ENCODE measurements at regions not wholly inside any gene's neighbourhood (a gene's known extent, or its start where the extent isn't known, plus 50 kb on each side); places are given as distances from the start of the nearest gene placed in this dataset.

DNA sequence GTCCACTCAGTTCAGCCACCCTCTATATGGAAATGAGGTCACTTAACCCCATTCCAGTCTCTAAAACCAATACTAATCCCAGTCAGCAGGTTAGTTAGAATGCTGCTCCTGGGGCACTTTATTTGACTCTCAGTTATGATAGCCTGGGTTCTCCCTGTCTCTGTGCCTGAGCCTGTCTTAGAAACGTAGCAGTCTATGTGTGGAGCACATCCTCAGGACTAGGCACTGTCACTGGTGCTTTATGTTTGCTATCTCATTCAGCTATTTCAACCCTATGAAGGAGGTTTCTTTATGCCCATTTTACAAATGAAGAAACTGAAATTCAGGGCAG, 152.5 kb upstream of the PKDCC start:
- H3K9me3 ChIP-seq: no peaks in the 10 kb centered on the region
- H3K36me3 ChIP-seq: no peaks in the 10 kb centered on the region
- no peaks in the 10 kb centered on the region for H3K4me1 ChIP-seq (ENCODE audit: control insufficient read depth in 1 of 2, insufficient read depth in 1 of 2, low read depth in 1 of 2, low read length in 1 of 2)
- TF ChIP-seq, protein P1, sequence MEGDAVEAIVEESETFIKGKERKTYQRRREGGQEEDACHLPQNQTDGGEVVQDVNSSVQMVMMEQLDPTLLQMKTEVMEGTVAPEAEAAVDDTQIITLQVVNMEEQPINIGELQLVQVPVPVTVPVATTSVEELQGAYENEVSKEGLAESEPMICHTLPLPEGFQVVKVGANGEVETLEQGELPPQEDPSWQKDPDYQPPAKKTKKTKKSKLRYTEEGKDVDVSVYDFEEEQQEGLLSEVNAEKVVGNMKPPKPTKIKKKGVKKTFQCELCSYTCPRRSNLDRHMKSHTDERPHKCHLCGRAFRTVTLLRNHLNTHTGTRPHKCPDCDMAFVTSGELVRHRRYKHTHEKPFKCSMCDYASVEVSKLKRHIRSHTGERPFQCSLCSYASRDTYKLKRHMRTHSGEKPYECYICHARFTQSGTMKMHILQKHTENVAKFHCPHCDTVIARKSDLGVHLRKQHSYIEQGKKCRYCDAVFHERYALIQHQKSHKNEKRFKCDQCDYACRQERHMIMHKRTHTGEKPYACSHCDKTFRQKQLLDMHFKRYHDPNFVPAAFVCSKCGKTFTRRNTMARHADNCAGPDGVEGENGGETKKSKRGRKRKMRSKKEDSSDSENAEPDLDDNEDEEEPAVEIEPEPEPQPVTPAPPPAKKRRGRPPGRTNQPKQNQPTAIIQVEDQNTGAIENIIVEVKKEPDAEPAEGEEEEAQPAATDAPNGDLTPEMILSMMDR (IDR thresholded peaks at IDR 0.05): no peak
- H3K27me3 ChIP-seq: peaks cover 15% of the 10 kb centered on the region
- no peak overlapping the region for H3K27ac ChIP-seq
- H3K4me3 ChIP-seq (ENCODE audit: low read depth in 1 of 2, low read length in 1 of 2): no peak overlapping the region

DNA sequence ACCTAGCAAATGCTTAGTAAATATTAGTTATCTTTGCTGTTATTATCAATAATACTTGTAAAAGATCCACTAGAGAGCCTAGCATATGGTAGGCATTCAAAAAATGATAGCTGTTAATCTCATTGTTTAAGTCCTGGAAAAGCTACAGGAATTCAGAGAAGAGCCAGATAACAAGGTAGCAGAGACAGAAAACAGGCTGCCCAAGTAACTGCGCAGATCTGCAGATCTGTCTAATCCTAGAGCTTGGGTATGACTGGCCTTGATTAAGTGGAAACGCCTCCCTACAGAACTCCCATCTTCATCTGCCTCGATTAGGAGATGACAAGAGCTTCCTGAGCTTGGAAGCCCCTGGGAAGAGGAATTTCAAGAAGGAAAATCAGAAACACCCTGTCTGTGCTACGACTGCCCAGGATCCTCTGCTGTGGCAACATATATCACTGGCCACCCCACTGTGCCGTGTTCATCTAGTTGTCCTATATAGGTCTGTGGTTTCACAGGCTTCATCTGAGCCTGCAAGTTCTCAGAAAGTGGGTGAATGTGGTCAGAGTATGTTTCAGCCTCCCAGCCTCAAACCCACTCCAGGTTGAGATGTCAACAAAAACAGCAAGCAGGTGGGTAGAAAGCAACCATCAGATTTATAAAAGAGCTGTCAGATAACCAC, 151.5 kb upstream of the PKDCC start:
- Histone ChIP-seq H3K4me1 (ENCODE audit: control insufficient read depth in 1 of 2, insufficient read depth in 1 of 2, low read depth in 1 of 2, low read length in 1 of 2) (no peaks in the 10 kb centered on the region), H3K9me3 (no peaks in the 10 kb centered on the region), H3K27ac (no peak overlapping the region), H3K27me3 (peaks cover 7% of the 10 kb centered on the region), H3K36me3 (no peaks in the 10 kb centered on the region), H3K4me3 (ENCODE audit: low read depth in 1 of 2, low read length in 1 of 2) (no peak overlapping the region)
- TF ChIP-seq, protein P1 (IDR thresholded peaks at IDR 0.05): no peak

DNA sequence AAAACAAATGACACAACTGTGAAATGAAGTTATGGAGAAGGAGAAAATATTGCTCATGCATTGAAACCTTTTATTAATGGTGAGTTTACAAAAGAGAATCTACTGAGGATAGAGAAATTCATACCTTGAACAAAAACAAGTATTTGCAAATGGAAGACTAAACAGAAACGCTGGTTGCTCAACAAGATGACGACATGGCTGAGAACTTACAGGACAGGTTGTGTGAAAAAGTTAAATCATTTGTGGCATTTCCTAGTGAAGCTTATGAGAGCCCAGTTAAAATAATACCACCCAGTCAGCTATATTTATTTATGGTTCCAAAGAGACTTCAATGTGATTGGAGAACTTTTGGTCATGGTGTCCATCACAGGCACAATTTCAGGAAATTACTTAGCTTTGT, 148.6 kb upstream of the PKDCC start:
- H3K9me3 ChIP-seq: no peaks in the 10 kb centered on the region
- no peaks in the 10 kb centered on the region for H3K4me1 ChIP-seq (ENCODE audit: control insufficient read depth in 1 of 2, insufficient read depth in 1 of 2, low read depth in 1 of 2, low read length in 1 of 2)
- no peak overlapping the region for H3K27ac ChIP-seq
- no peak overlapping the region for H3K4me3 ChIP-seq (ENCODE audit: low read depth in 1 of 2, low read length in 1 of 2)
- TF ChIP-seq, protein P1 (IDR thresholded peaks at IDR 0.05): no peak
- H3K36me3 ChIP-seq: no peaks in the 10 kb centered on the region
- H3K27me3 ChIP-seq: peaks cover 24% of the 10 kb centered on the region

- no peaks in the 10 kb centered on the region for H3K4me1 ChIP-seq (ENCODE audit: control insufficient read depth in 1 of 2, insufficient read depth in 1 of 2, low read depth in 1 of 2, low read length in 1 of 2)
- TF ChIP-seq, protein P1 (IDR thresholded peaks at IDR 0.05): no peak
- peaks cover 20% of the 10 kb centered on the region for H3K27me3 ChIP-seq
- H3K36me3 ChIP-seq: no peaks in the 10 kb centered on the region
- no peak overlapping the region for H3K27ac ChIP-seq
- no peak overlapping the region for H3K4me3 ChIP-seq (ENCODE audit: low read depth in 1 of 2, low read length in 1 of 2)
- H3K9me3 ChIP-seq: no peaks in the 10 kb centered on the region
Observed at GRCh38 chr2:41900101-41900577, 147.7 kb upstream of the PKDCC start.

DNA sequence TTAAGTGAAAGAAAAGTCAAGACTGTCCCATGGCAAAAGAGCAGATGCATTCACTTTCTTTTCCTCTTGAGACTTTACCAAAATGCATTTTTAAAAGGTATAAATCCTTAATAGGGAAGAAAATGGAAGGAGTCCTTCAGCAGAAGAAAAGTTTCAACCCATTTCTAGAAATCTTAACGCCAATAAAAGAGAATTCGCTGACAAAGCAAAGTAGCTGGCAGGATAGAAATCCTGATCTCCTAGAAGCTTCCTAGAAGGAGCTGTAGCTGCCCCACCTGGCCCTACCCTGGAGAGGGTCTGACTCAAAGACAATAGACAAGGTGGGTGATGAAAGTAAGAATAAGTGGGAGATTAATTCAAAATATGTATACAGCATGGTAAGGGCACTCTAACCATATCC, 144.9 kb upstream of the PKDCC start:
- peaks cover 24% of the 10 kb centered on the region for H3K27me3 ChIP-seq
- TF ChIP-seq, protein P1 (IDR thresholded peaks at IDR 0.05): no peak
- no peak overlapping the region for H3K27ac ChIP-seq
- H3K9me3 ChIP-seq: no peaks in the 10 kb centered on the region
- no peak overlapping the region for H3K4me3 ChIP-seq (ENCODE audit: low read depth in 1 of 2, low read length in 1 of 2)
- H3K36me3 ChIP-seq: no peaks in the 10 kb centered on the region
- H3K4me1 ChIP-seq (ENCODE audit: control insufficient read depth in 1 of 2, insufficient read depth in 1 of 2, low read depth in 1 of 2, low read length in 1 of 2): no peaks in the 10 kb centered on the region
